Activated T-cell treated with anti-CD3 and anti-CD28 coated beads for 24 hours (primary cell): ENCODE measurements at regions not wholly inside any gene's neighbourhood (a gene's known extent, or its start where the extent isn't known, plus 50 kb on each side); places are given as distances from the start of the nearest gene placed in this dataset.
"Not testable (repeated sequence)": the region's sequence is repeated elsewhere in the genome, so short reads cannot be mapped to it uniquely, and the experiment has no call there.

Experiments used
- DNase-seq: peaks from one replicate; pipeline ENCODE4 v3.0.0-alpha.2; 2020; ENCODE audit warnings: low read depth

DNA sequence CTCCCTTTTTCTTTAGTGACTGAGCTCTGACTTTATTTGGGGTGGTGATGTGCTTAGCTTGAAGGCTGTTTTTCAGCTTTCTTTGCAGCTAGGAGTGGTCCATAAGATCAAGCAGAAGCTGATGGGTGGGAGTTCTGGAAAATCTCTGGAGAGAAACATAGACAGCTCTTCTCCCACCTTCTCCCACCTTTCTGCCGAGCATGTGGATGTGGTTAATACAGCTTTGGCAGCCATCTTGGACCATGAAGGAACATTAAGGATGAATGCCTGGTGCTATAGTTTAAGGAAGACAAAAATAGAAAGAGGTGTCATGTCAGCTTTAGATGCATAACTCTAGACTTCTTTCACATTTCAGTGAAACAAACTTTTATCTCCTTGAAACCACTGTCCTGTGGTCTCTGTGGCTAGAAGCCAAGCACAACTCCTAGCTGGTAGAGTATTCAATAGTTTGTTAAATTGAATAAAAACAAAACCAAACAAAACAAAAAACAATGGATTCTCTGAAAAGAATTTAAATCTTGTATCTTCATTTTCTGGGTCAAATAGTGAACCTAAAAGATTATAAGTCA lies 203.6 kb upstream of the SESN3 start:
- no peak for DNase-seq

DNA sequence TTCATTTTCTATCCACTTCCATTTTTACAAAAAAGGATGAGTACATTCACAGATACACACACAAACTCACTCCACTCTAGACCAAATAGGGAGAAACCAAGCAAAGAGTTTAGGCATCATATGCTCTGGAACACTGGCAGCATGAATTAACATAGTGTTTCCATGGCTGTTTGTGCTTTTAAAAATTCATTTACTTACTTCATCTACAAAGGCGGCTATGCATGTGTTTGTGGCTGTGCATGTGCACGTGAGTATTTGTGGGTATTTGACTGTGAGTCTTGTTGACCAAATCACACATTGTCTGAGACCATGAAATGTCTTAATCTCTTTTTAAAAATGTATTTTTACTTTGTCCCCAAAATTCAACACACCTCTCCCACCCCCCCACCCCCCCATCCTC lies 203.0 kb upstream of the SESN3 start:
- DNase-seq, result no peak

DNA sequence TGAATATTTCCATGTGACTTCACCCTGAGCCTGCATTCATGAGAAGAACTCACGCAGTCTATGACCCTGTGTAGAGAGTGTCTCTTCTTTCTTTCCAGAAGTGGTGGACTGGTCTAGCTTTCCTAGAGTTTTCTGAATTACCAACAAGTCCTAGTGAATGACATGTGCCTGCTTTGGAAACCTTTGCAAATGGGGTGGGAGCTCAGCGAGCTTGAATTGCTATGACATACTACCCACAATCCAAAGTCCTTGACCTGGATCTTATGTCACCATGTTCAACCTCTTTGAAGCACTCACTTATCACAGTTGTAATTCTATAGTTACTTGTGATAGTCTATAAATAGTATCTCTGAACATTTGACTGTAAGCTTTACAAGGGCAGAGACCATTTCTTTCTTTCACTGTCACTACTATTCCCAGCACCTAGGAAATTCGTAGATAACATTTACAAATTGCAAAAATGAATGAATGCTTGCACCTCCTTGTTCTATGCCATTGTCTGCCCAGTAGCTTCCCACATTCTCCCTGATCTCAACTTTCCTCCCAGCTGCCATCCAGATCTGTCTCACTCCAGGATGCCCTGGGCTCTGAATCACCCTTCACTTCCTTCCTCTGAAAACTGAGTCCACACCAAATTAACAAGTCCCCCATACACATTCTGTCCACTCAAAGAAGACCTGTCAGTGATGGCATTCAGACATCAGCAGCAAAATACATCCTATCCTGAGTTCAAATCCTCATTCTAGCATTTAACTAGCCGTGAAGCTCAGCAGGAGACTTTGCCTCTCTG lies 201.9 kb upstream of the SESN3 start:
- no peak for DNase-seq

DNA sequence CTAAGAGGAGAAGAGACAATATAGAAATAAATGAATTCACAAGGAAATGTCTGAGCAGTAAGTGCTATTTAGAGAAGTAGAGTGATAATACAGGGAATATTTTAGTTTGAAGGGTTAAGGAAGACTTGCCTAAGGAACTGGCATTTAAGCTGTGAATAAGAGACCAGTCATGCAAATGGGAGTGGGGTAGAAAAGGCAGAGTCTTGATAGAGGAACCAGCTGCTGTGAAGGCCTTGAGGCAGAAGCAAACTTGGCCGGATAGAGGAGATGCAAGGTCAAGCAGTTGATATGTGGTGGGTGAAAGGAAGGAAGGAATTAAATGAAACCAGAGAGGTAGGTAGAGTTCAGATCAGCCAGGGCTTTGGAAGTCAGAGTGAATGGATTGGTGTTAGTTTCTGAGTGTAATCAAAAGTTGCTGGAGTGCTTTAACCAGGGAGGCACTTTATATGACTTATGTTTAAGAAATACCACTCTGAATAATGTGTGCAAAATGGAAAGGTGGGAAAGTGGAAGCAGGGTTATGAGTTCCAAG lies 198.4 kb upstream of the SESN3 start:
- DNase-seq, result no peak

DNA sequence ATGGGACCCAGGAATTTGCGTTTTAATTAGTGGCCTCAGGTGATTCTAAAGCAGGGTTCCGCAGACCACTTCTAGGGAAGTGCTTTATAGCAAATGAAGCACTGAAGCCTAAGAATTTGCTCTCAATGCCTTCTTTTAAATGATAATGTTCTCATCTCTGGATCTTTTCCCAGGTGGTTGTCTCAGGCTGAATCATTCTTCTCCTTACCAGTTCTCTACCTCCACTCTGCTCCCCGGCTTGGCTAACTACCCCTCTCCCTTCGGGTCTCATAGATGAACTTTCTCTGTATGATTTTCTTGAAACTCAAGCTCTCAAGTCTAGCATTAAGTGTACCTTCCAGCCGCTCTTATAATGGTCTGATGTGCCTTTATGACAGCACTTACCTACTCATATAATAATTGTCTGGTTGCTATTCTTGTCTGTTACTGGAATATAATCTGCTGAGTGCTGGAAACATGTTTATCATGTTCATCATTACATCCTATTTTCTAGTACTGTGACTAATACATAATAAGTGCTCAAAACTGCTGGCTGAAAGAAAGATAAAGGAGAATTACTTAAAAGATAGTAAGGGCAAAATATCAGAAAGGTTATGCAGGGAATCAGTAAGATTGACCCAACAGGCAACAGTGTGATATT lies 195.9 kb upstream of the SESN3 start:
- DNase-seq, result no peak

DNA sequence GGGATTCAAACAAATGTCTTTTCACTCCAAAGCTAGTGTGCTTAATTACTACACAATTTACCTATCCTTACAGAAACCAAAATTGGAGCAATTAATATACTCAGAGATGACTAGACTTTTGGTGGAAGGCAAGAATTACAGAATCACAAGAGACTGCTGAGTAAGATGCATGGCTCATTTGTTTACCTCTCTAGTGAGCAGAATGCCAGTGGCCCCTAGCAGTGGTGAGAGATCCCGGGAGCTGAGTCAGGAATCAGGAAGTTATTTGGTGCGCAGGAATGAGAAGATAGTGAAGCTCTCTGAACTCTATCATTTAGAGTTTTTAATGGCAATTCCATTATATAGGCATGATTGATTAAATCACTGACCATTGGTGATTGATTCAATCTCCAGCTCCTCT lies 188.9 kb upstream of the SESN3 start:
- no peak for DNase-seq

DNA sequence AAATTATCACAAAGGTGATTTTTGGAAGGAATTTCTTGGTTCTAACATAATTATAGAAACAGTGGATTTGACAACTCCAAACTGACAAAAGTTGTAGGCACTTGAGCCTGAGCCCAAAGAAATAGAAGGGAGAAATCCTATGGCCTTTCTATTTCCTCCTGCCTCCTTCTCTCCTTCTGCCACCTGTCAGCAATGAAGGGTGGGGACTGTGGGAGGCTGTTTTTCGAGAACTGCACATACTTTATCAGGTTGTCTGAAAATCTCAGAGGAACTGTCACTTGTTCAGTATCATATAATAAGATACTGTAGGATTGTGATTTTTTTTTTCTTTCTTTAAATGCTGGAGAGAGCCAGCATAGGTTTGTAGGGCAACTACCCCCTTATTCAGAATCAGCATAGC lies 187.9 kb upstream of the SESN3 start:
- no peak for DNase-seq

DNA sequence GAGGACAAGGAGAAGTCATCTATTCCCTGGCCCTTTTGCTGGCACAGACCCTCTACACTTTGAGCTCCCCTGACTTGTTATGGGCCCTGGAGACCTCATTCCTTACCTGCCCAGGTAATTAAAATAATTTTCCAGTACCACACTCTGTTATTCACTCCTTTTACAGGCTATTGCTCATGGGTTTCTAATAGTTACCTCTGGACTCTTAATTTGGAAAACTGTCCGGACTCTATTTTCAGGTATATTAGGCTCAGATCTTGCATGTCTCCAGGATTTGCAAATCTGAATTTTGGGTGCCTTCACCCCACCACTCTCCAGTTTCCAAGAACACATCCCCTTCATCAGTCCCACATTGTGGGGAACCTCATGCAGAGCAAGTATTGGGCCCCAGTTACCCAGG lies 186.8 kb upstream of the SESN3 start:
- DNase-seq, result no peak

DNA sequence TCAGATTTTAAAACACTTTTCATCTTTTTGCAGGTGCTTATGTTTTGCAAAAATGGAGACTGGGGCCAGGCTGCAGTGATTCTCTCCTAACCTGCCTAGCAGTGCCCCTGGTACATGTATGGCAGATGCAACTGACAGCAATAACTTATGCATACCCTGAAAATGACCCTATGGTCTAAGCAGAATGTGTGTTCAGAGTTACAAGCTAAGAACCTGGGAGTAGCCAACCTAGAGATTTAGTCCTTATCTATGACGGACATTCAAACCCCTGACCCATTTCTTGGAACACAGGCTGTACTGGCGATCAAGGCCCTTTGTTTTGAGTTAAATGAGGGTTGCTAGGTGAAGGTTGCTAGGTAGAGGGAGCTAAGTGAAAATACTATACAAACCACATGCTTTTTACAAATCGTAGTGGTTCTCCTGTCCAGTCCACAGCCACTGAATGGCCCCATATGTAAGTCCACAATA lies 184.9 kb upstream of the SESN3 start:
- DNase-seq, result no peak

DNA sequence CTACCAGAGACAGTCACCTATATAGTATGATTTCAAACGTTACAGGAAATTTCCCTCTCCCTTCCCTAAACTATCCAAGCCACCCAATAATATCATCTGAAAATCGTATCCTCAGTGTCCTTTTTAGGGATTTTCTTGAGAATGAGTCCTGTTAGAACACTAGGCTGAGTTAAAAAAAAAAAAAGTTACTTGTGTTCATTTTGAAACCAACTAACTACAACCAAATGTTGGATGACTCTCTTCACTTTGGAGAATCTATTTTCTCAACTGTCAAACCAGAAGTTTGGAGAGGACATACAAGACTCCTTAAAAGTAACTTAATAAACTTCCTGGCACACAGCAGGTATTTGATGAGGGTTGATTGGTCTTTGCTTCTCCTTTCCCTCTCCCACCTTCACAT lies 183.2 kb upstream of the SESN3 start:
- no peak for DNase-seq

DNA sequence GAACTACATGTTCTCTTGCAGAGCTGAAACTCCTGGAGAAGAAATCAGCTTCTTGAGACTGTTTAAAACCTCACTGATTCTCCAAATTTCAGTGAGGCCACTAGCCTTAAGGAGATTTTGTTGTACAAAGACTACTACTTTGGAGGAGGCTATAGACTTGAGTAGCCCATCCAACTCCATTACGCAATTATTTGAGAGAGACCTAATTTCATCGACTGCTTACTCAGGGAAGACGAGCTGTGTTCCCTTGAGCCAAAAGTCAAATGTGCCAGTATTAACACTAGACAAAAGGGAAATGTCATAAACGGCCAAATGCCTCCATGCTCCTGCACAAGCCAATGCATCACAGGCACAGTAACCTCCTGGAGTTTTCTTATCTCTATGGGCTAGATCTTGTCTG lies 182.8 kb upstream of the SESN3 start:
- no peak for DNase-seq

DNA sequence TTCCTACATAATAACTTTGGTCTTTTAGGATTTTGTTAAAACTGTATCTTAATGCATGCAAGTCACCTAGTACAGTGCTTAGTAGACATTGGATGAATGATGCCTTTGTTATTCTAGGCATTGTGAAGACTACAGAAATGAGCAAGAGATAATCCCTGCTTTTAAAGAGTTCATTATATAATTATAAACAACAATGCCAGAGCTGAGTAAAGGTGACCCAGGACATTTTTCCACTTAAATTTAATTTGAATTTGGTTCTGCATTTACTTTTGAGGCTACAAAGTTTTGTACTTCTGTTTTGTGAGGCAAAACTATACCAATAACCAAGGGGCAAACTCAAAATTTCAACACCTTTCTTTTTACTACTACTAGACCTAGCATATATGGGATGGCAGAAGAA lies 182.0 kb upstream of the SESN3 start:
- DNase-seq, result no peak

DNA sequence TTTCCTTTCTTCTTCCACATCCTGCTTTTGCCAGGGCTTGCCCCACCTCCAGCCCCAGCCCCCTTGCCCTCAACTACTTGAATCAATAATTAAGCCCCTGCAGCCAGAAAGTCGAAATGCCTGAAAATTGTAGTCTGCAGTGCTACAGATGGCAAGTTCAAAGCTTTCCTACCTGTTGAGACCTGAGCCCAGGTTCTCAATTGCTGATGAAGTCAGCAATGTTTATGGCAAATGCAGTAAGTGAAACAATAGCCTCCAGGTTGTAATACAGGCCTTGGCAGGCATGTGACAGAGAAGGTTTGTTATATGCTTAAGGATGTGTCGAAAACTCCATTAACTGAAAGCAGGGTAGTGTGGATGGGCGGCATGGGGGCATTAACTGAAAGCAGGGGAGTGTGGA lies 181.1 kb upstream of the SESN3 start:
- no peak for DNase-seq

DNA sequence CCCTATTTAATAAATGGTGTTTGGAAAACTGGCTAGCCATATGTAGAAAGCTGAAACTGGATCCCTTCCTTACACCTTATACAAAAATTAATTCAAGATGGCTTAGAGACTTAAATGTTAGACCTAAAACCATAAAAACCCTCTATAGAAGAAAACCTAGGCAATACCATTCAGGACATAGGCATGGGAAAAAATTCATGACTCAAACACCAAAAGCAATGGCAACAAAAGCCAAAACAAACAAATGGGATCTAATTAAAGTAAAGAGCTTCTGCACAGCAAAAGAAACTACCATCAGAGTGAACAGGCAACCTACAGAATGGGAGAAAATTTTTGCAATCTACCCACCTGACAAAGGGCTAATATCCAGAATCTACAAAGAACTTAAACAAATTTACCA lies 179.7 kb upstream of the SESN3 start:
- DNase-seq, result not testable (repeated sequence)

DNA sequence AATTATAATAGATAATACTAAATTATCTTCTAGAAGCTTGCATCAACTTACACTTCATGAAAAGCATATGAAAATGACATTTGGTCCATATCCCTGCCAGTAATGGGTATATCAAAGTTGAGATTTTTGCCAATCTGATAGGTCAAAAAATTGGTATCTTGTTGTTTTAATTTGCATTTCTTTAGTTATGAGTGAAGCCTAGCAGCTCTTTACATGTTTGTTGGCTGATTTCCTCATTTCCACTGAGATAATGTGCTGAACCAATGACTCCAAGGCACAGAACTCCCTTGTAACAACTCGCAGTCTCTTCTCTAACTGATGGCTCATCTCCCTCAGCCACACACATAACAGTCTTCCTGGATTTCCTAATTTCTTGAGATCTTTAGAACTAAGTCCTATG lies 175.3 kb upstream of the SESN3 start:
- DNase-seq, result no peak

DNA sequence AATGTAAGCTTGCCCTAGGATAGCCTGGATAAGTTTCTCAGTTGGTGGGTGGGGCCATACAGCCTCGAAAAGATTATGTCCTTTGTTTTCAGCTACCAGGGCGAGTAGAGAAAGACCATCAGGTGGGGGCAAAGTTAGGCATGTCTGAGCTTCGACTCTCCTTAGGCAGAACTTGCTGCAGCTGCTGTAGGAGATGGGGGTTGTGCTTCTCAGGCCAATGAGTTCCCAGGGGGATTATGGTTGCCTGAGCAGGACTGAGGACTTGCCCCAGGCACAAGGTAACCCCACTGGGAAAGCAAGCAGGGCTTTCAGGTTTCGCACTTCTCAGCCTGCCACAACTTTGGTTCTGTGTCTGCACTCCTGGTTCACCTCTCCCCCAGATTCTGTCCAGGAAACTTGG lies 173.4 kb upstream of the SESN3 start:
- DNase-seq, result no peak

DNA sequence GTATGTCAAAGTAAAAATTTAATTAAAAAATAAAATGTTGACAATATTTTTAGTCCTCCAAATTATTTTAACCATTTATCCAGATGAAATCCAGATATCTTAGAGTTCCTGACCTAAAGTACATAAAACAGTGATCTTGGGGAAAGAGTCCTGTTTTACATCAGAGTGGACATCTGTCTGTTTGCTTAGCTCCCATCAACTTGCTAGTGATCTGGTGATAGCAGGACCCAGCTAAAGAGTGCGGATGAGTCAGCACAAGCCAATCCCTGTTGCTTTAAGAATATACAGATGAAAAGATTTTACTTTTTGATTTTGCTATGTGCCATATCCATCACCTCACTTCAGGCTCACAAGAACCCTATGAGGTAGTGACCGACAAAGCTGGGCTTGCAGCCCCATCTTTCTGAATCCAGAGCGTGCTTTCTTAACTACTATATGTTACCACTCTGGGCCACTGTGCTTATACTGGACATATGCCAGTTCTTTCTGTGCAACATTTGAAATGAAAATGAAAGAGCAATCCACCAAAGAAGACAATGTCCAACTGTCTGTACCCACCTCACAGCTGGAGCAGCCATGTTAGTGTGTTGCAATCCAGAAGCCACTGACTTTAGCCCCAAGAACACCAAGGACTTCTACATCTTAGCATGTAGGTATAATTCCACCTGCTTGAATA lies 167.6 kb upstream of the SESN3 start:
- DNase-seq, result no peak

DNA sequence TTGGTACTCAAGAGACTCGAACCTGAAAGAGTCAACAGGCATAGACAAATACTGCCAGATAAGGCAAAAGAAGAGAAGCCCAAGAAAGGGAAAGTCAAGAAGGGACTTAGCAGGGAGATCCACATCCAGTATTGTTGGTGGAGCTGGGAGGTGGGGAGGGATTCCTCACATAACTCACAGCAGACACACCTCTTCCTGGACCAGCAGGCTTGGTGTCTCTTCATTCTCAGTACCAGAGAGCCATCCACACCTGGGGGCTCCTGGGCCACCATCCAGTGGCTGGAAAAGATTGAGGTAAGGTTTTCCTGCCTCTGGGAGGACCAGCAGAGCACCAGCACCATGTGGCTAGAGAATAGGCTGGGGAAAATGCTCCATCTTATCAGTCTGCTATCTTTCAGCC lies 161.6 kb upstream of the SESN3 start:
- DNase-seq, result no peak

DNA sequence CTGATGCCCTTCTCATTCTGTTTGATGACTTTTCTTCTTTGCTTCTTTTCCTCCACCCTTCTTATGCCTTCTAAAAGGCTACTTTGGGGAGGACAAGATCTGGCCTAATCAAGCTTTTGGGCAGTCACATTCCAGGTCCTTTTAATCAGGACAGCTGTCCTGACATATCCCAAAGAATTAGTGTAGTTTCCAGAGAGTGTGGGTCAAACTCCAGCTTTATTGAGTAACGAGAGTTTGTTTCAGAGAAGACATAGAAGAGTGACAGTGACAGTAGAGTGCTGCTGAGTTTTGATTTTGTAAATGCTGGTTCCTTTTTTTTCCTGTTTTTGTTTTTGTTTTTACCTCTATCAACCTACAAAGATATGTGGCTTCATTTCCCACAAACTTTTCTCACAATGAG lies 158.4 kb upstream of the SESN3 start:
- DNase-seq, result no peak

DNA sequence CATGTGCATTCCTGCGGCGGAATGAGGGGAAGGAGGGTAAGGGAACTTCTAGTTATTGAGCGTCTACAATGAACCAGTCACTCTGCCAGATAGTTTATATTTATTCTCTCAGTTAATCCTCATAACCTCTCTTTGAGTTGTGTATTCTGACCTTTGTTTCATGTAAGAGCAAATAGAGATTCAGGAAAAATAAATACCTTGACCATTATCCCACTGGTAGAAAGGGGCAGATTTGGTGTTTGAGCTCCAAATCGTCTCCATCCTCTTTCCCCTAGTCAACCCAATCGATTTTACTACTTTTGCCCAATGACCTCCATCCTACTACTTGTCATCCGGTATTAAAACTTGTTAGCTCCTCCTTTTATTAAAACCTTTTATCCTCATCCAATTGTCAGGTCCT lies 157.1 kb upstream of the SESN3 start:
- DNase-seq, result no peak

DNA sequence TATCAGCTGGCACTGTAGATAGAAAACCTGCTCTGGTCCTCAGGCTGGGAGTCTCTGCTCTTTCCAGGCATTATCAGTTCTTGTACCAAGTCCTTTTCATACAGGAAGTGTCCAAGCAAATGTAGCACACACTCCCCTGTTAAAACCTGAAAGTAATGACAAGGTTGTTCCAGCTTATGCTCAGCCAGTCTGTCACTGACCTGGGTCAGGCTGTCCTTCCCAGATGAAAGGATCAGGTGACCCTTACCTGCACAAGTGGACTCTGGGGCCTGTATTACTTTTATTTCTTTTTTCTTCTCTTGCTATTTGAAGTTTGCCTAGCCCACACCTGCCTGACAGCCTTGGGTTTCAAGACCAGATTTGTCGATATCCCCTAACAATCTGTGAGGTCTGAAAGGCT lies 156.3 kb upstream of the SESN3 start:
- no peak for DNase-seq

DNA sequence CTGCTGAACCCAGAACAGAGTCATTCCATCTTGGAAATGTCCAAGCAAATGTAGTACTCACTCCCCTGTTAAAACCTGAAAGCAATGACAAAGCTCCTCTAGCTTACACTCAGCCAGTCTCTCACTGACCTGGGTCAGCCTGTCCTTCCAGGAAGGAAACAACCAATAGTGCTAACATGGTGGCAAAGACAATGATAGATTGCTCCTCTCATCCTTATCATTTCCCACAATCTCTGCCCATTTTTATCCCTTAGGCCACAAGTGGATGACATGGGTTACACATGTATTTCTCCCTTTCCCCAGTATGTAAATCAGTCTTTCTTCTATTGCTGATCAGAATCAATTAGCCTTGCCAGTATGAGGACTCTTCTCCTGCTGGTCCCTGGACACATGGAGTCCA lies 154.6 kb upstream of the SESN3 start:
- DNase-seq, result no peak

DNA sequence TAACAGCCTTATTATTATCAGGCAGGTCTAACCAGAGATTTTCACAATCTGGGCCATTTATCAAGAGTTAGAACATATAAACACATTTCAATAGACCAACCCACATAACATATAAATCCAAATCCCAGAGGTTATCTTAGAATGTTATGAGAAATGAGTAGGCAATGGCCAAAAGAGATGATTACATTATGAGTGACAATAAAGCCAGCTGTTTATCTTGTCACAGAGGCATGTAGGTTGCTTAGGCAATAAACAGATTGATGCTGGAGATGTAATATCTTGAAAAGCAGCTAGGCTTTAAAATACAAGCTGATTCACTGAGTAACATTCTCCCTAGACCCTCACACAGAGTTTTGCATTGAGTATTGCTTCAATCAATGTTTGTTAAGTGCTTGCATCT lies 148.5 kb upstream of the SESN3 start:
- no peak for DNase-seq
